ENCODE measurements at regions not wholly inside any gene's neighbourhood (a gene's known extent, or its start where the extent isn't known, plus 50 kb on each side); places are given as distances from the start of the nearest gene placed in this dataset.

GRCh38 chr10:36538953-36539586 lies 586.3 kb upstream of the ANKRD30A start:
- H2AFZ ChIP-seq (ENCODE audit: low read depth), result no peak overlapping the region
- no peaks in the 10 kb centered on the region for H3K36me3 ChIP-seq (ENCODE audit: insufficient read depth)
- no peaks in the 10 kb centered on the region for H3K79me2 ChIP-seq (ENCODE audit: insufficient read depth, low read depth)
- H3K27ac ChIP-seq, result no peak overlapping the region
- H3K4me1 ChIP-seq (ENCODE audit: low read depth, poor library complexity, severe bottlenecking), result no peaks in the 10 kb centered on the region
- no peak overlapping the region for H3K4me2 ChIP-seq
- no peaks in the 10 kb centered on the region for H3K27me3 ChIP-seq (ENCODE audit: insufficient read depth, low read depth)
- H3K9ac ChIP-seq, result no peak overlapping the region
- no peak overlapping the region for H3K4me3 ChIP-seq (IDR thresholded peaks at IDR 0.05; ENCODE audit: insufficient read depth, low read depth, low read length)
- TF ChIP-seq CTCF (conservative IDR thresholded peaks at IDR 0.05; ENCODE audit: low read depth, low read length), result no peak
- no peaks in the 10 kb centered on the region for H4K20me1 ChIP-seq (ENCODE audit: insufficient read depth)

GRCh38 chr10:36534471-36535002 lies 590.9 kb upstream of the ANKRD30A start:
- Histone ChIP-seq H3K27me3 (ENCODE audit: insufficient read depth, low read depth) (no peaks in the 10 kb centered on the region), H3K79me2 (ENCODE audit: insufficient read depth, low read depth) (no peaks in the 10 kb centered on the region), H3K4me1 (ENCODE audit: low read depth, poor library complexity, severe bottlenecking) (no peaks in the 10 kb centered on the region), H3K9ac (no peak overlapping the region), H3K4me3 (IDR thresholded peaks at IDR 0.05; ENCODE audit: insufficient read depth, low read depth, low read length) (no peak overlapping the region), H3K4me2 (no peak overlapping the region), H4K20me1 (ENCODE audit: insufficient read depth) (no peaks in the 10 kb centered on the region), H3K36me3 (ENCODE audit: insufficient read depth) (no peaks in the 10 kb centered on the region), H2AFZ (ENCODE audit: low read depth) (no peak overlapping the region), H3K27ac (no peak overlapping the region)
- no peak for TF ChIP-seq CTCF (conservative IDR thresholded peaks at IDR 0.05; ENCODE audit: low read depth, low read length)

- Histone ChIP-seq H3K27me3 (ENCODE audit: insufficient read depth, low read depth) (no peaks in the 10 kb centered on the region), H3K27ac (no peak overlapping the region), H3K9ac (no peak overlapping the region), H3K4me1 (ENCODE audit: low read depth, poor library complexity, severe bottlenecking) (no peaks in the 10 kb centered on the region), H3K36me3 (ENCODE audit: insufficient read depth) (no peaks in the 10 kb centered on the region), H3K4me3 (IDR thresholded peaks at IDR 0.05; ENCODE audit: insufficient read depth, low read depth, low read length) (no peak overlapping the region), H4K20me1 (ENCODE audit: insufficient read depth) (no peaks in the 10 kb centered on the region), H3K79me2 (ENCODE audit: insufficient read depth, low read depth) (no peaks in the 10 kb centered on the region), H2AFZ (ENCODE audit: low read depth) (no peak overlapping the region), H3K4me2 (no peak overlapping the region)
- no peak for TF ChIP-seq CTCF (conservative IDR thresholded peaks at IDR 0.05; ENCODE audit: low read depth, low read length)
Observed at GRCh38 chr10:36533861-36534260, 591.5 kb upstream of the ANKRD30A start.

GRCh38 chr10:36533316-36533715 lies 592.1 kb upstream of the ANKRD30A start:
- H3K4me3 ChIP-seq (IDR thresholded peaks at IDR 0.05; ENCODE audit: insufficient read depth, low read depth, low read length), result no peak overlapping the region
- no peaks in the 10 kb centered on the region for H3K4me1 ChIP-seq (ENCODE audit: low read depth, poor library complexity, severe bottlenecking)

More at GRCh38 chr10:36533316-36533715, 592.1 kb upstream of the ANKRD30A start:
- Histone ChIP-seq H3K36me3 (ENCODE audit: insufficient read depth) (no peaks in the 10 kb centered on the region), H3K27me3 (ENCODE audit: insufficient read depth, low read depth) (no peaks in the 10 kb centered on the region), H3K27ac (no peak overlapping the region), H3K4me2 (no peak overlapping the region), H2AFZ (ENCODE audit: low read depth) (no peak overlapping the region), H3K9ac (no peak overlapping the region), H3K79me2 (ENCODE audit: insufficient read depth, low read depth) (no peaks in the 10 kb centered on the region), H4K20me1 (ENCODE audit: insufficient read depth) (no peaks in the 10 kb centered on the region)
- no peak for TF ChIP-seq CTCF (conservative IDR thresholded peaks at IDR 0.05; ENCODE audit: low read depth, low read length)

Data from KMS-11 (cell line).